GM19328 (cell line): ENCODE measurements at regions not wholly inside any gene's neighbourhood (a gene's known extent, or its start where the extent isn't known, plus 50 kb on each side); places are given as distances from the start of the nearest gene placed in this dataset.
"Not testable (repeated sequence)": the region's sequence is repeated elsewhere in the genome, so short reads cannot be mapped to it uniquely, and the experiment has no call there.

ENCODE experiments used
- ATAC-seq: cut with Tn5 transposase; IDR thresholded peaks from one replicate; pipeline ENCODE4 v1.9.1; 2021; ENCODE audit warnings: mild to moderate bottlenecking, moderate library complexity; ENCODE audit not compliant: unreplicated experiment

GRCh38 chr10:64765498-64765897, 1244.3 kb downstream of the REEP3 start:
- ATAC-seq = no peak

GRCh38 chr10:64771253-64772050, 1250.3 kb downstream of the REEP3 start:
- ATAC-seq = no peak

- no peak for ATAC-seq
Observed at GRCh38 chr10:64773357-64773756, 1252.2 kb downstream of the REEP3 start.

GRCh38 chr10:64784451-64784850, 1263.2 kb downstream of the REEP3 start:
- not testable (repeated sequence) for ATAC-seq

GRCh38 chr10:64785816-64786215, 1264.6 kb downstream of the REEP3 start:
- no peak for ATAC-seq

- ATAC-seq = no peak
Observed at GRCh38 chr10:64786989-64787388, 1265.8 kb downstream of the REEP3 start.

- ATAC-seq = no peak
Observed at GRCh38 chr10:64795847-64796246, 1274.6 kb downstream of the REEP3 start.

- no peak for ATAC-seq
Observed at GRCh38 chr10:64798297-64798696, 1277.1 kb downstream of the REEP3 start.

- not testable (repeated sequence) for ATAC-seq
Observed at GRCh38 chr10:64808233-64808632, 1287.0 kb downstream of the REEP3 start.

- not testable (repeated sequence) for ATAC-seq
Observed at GRCh38 chr10:64810046-64810445, 1288.8 kb downstream of the REEP3 start.

- ATAC-seq = no peak
Observed at GRCh38 chr10:64813391-64813790, 1292.2 kb downstream of the REEP3 start.

- no peak for ATAC-seq
Observed at GRCh38 chr10:64814201-64814600, 1293.0 kb downstream of the REEP3 start.

GRCh38 chr10:64829888-64830412, 1308.7 kb downstream of the REEP3 start:
- no peak for ATAC-seq

GRCh38 chr10:64830869-64831268, 1309.7 kb downstream of the REEP3 start:
- no peak for ATAC-seq

- ATAC-seq = no peak
Observed at GRCh38 chr10:64840341-64840740, 1319.1 kb downstream of the REEP3 start.

GRCh38 chr10:64846700-64847099, 1325.5 kb downstream of the REEP3 start:
- ATAC-seq = no peak

GRCh38 chr10:64855941-64856340, 1334.7 kb downstream of the REEP3 start:
- ATAC-seq = no peak

- ATAC-seq = no peak
Observed at GRCh38 chr10:64859911-64860310, 1338.7 kb downstream of the REEP3 start.

- ATAC-seq = no peak
Observed at GRCh38 chr10:64863836-64864235, 1342.6 kb downstream of the REEP3 start.

GRCh38 chr10:64867501-64867962, 1346.3 kb downstream of the REEP3 start:
- no peak for ATAC-seq

GRCh38 chr10:64873088-64873487, 1351.9 kb downstream of the REEP3 start:
- ATAC-seq = no peak

GRCh38 chr10:64873959-64874358, 1352.8 kb downstream of the REEP3 start:
- ATAC-seq = no peak
